ENCODE measurements at regions not wholly inside any gene's neighbourhood (a gene's known extent, or its start where the extent isn't known, plus 50 kb on each side); places are given as distances from the start of the nearest gene placed in this dataset.

GRCh38 chr3:59254433-59254832 is 204.6 kb upstream of the CFAP20DC start:
- H3K9me3 ChIP-seq (ENCODE audit: control insufficient read depth, low read length, poor library complexity, severe bottlenecking), result no peaks in the 10 kb centered on the region
- DNase-seq (no peak), ATAC-seq (no peak)
- Mint-ChIP-seq H3K36me3 (ENCODE audit: low read depth) (no peaks in the 10 kb centered on the region), H3K27ac (no peak overlapping the region), H3K4me1 (no peaks in the 10 kb centered on the region), H3K27me3 (no peaks in the 10 kb centered on the region), H3K4me3 (no peak overlapping the region)

DNA sequence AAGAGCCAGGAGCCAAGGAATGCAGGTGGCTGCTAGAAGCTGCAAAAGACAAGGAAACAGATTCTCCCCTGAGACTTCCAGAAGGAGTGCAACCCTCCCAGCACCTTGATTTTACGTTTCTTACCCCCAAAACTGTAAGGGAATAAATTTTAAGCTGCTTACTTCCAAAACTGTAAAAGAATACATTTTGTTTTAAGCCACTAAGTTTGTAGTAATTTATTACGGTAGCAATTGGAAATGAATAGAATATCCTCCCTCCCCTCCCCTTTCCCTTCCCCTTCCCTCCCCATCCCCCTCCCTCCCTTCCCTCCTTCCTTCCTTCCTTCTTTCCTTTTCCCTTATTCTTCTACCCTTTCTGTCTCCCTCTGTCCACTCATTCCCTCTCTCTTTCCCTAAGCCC is 203.7 kb upstream of the CFAP20DC start:
- no peaks in the 10 kb centered on the region for H3K36me3 Mint-ChIP-seq (ENCODE audit: low read depth)
- no peak overlapping the region for H3K4me3 Mint-ChIP-seq
- H3K4me1 Mint-ChIP-seq, result no peaks in the 10 kb centered on the region
- H3K27ac Mint-ChIP-seq, result no peak overlapping the region
- H3K9me3 ChIP-seq (ENCODE audit: control insufficient read depth, low read length, poor library complexity, severe bottlenecking), result no peaks in the 10 kb centered on the region
- H3K27me3 Mint-ChIP-seq, result no peaks in the 10 kb centered on the region
- no peak for DNase-seq
- ATAC-seq, result no peak

- H3K9me3 ChIP-seq (ENCODE audit: control insufficient read depth, low read length, poor library complexity, severe bottlenecking), result no peaks in the 10 kb centered on the region
- ATAC-seq (no peak), DNase-seq (no peak)
- Mint-ChIP-seq H3K27ac (no peak overlapping the region), H3K4me1 (no peaks in the 10 kb centered on the region), H3K36me3 (ENCODE audit: low read depth) (no peaks in the 10 kb centered on the region), H3K4me3 (no peak overlapping the region), H3K27me3 (no peaks in the 10 kb centered on the region)
Measured at GRCh38 chr3:59251869-59252268, 202.0 kb upstream of the CFAP20DC start.

DNA sequence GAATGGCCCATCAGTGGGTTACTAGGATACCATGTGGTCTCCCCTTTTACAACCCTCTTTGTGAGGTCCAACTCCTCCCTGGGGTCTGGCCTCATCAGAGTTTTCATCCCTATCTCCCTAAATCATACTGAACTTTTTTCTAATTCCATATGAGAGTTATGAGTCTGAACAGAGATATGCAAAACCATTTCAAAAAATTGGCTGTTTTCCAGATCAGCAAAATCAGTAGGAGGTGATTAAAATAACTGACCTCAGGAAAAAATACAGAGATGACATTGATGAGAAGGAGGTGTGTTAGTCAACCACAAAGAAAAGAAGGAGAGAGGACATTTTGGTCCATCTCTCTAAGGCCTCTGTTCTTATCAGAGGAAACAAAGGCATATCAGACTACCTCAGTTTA is 200.8 kb upstream of the CFAP20DC start:
- no peaks in the 10 kb centered on the region for H3K27me3 Mint-ChIP-seq
- no peaks in the 10 kb centered on the region for H3K9me3 ChIP-seq (ENCODE audit: control insufficient read depth, low read length, poor library complexity, severe bottlenecking)
- no peak overlapping the region for H3K27ac Mint-ChIP-seq
- no peak overlapping the region for H3K4me3 Mint-ChIP-seq
- no peaks in the 10 kb centered on the region for H3K36me3 Mint-ChIP-seq (ENCODE audit: low read depth)
- ATAC-seq (no peak), DNase-seq (no peak)
- no peaks in the 10 kb centered on the region for H3K4me1 Mint-ChIP-seq

- no peaks in the 10 kb centered on the region for H3K36me3 Mint-ChIP-seq (ENCODE audit: low read depth)
- no peaks in the 10 kb centered on the region for H3K9me3 ChIP-seq (ENCODE audit: control insufficient read depth, low read length, poor library complexity, severe bottlenecking)
- H3K27me3 Mint-ChIP-seq, result no peaks in the 10 kb centered on the region
- H3K4me3 Mint-ChIP-seq, result no peak overlapping the region
- H3K4me1 Mint-ChIP-seq, result no peaks in the 10 kb centered on the region
- ATAC-seq (no peak), DNase-seq (no peak)
- no peak overlapping the region for H3K27ac Mint-ChIP-seq
Measured at GRCh38 chr3:59249698-59250361, 200.0 kb upstream of the CFAP20DC start.

DNA sequence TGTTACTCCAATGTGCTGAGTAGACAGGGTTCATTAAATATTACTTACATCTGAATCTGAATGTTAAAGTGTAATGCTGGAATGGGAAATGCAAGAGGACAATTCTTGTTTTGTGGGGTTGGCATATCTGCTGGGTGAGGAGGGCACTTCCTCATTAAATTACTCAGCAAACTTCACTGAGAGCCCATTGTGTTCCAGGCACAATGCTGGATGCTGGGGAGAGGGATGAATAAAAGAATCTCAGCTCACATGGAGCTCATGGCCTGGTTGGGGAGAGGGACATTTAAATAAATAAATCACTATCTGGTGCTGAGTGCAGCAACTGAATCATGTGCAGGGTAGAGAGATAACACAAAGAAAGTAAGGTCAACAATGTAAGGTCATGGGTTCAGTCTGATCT is 199.2 kb upstream of the CFAP20DC start:
- Mint-ChIP-seq H3K27ac (no peak overlapping the region), H3K27me3 (no peaks in the 10 kb centered on the region), H3K4me3 (no peak overlapping the region), H3K36me3 (ENCODE audit: low read depth) (no peaks in the 10 kb centered on the region), H3K4me1 (no peaks in the 10 kb centered on the region)
- DNase-seq, result no peak
- ATAC-seq, result no peak
- H3K9me3 ChIP-seq (ENCODE audit: control insufficient read depth, low read length, poor library complexity, severe bottlenecking), result no peaks in the 10 kb centered on the region

GRCh38 chr3:59247402-59247841 is 197.6 kb upstream of the CFAP20DC start:
- Mint-ChIP-seq H3K36me3 (ENCODE audit: low read depth) (no peaks in the 10 kb centered on the region), H3K4me3 (no peak overlapping the region), H3K4me1 (no peaks in the 10 kb centered on the region), H3K27ac (no peak overlapping the region), H3K27me3 (no peaks in the 10 kb centered on the region)
- H3K9me3 ChIP-seq (ENCODE audit: control insufficient read depth, low read length, poor library complexity, severe bottlenecking), result no peaks in the 10 kb centered on the region
- ATAC-seq (no peak), DNase-seq (no peak)

DNA sequence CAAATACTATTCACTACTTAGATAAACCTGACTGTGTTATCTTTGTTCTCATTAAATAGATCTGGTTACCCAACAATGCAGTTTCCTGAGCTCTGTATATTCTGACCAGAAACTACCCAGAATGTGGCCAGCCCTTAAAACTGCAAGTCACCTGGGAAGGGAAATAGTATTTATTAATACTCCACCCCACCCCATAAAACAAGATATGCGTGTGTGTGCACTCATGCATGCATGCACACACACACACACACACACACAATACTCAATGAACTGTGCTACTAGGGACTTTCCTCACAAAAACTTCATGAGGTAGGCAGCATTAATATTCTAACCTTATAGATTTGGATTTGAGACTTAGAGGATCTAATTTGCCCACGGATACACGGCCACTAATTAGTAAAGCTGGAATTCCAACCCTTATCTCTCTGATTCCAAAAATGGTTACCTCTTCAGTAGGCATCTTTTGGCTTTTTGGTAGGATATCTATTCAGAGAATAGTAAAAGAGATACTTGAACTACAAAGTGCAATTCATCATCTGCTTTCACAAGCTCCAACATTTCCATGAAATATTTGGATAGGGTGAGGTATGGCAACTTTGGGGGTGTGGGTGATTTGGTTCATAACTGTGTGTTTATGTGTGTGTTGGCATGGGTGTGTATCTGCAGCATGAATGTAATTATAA is 197.0 kb upstream of the CFAP20DC start:
- DNase-seq (no peak), ATAC-seq (no peak)
- Mint-ChIP-seq H3K27me3 (no peaks in the 10 kb centered on the region), H3K36me3 (ENCODE audit: low read depth) (no peaks in the 10 kb centered on the region), H3K27ac (no peak overlapping the region), H3K4me3 (no peak overlapping the region), H3K4me1 (no peaks in the 10 kb centered on the region)
- no peaks in the 10 kb centered on the region for H3K9me3 ChIP-seq (ENCODE audit: control insufficient read depth, low read length, poor library complexity, severe bottlenecking)

DNA sequence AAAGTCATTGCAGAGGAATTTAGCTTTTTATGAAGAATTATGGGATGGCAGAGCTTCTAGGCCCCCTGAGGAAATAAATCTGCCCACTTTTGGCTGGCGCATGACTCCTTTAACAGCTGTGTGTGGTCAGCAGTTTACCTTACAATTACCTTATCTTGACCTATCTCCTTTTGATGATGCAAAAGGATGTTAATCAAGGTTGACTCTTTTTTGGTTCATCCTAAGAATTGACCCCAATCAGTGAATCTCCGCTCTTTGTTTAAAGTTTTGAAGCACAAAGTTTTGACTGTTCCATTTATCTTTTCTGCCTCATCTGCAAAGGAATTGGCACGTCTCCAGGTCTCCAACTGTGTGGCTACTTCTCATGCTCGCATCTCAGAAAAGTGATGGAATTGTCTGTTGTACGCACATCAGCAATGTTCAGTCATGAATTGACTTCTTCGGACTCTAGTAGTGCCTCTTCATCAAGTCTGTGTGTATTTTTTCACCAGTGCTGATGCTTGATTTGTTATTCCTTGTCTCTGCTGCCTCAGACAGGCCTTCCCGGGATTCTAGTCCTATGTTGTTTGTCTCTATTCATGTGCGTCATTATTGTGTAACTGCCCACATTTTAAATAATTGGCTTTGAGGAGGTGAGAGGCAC is 196.2 kb upstream of the CFAP20DC start:
- Mint-ChIP-seq H3K4me3 (no peak overlapping the region), H3K4me1 (no peaks in the 10 kb centered on the region), H3K27ac (no peak overlapping the region), H3K36me3 (ENCODE audit: low read depth) (no peaks in the 10 kb centered on the region), H3K27me3 (no peaks in the 10 kb centered on the region)
- H3K9me3 ChIP-seq (ENCODE audit: control insufficient read depth, low read length, poor library complexity, severe bottlenecking), result no peaks in the 10 kb centered on the region
- DNase-seq (no peak), ATAC-seq (no peak)

- no peaks in the 10 kb centered on the region for H3K27me3 Mint-ChIP-seq
- DNase-seq, result no peak
- H3K9me3 ChIP-seq (ENCODE audit: control insufficient read depth, low read length, poor library complexity, severe bottlenecking), result no peaks in the 10 kb centered on the region
- H3K4me1 Mint-ChIP-seq, result no peaks in the 10 kb centered on the region
- H3K36me3 Mint-ChIP-seq (ENCODE audit: low read depth), result no peaks in the 10 kb centered on the region
- H3K4me3 Mint-ChIP-seq, result no peak overlapping the region
- no peak for ATAC-seq
- no peak overlapping the region for H3K27ac Mint-ChIP-seq
Measured at GRCh38 chr3:59245300-59245858, 195.6 kb upstream of the CFAP20DC start.

- no peaks in the 10 kb centered on the region for H3K9me3 ChIP-seq (ENCODE audit: control insufficient read depth, low read length, poor library complexity, severe bottlenecking)
- Mint-ChIP-seq H3K27ac (no peak overlapping the region), H3K4me1 (no peaks in the 10 kb centered on the region), H3K36me3 (ENCODE audit: low read depth) (no peaks in the 10 kb centered on the region), H3K27me3 (peaks cover 2% of the 10 kb centered on the region), H3K4me3 (no peak overlapping the region)
- ATAC-seq (no peak), DNase-seq (no peak)
Measured at GRCh38 chr3:59244343-59244742, 194.5 kb upstream of the CFAP20DC start.

GRCh38 chr3:59243476-59243875 is 193.7 kb upstream of the CFAP20DC start:
- ATAC-seq (no peak), DNase-seq (no peak)
- Mint-ChIP-seq H3K36me3 (ENCODE audit: low read depth) (no peaks in the 10 kb centered on the region), H3K4me1 (no peaks in the 10 kb centered on the region), H3K27me3 (peaks cover 10% of the 10 kb centered on the region), H3K4me3 (no peak overlapping the region), H3K27ac (no peak overlapping the region)
- H3K9me3 ChIP-seq (ENCODE audit: control insufficient read depth, low read length, poor library complexity, severe bottlenecking), result no peaks in the 10 kb centered on the region

- H3K4me3 Mint-ChIP-seq, result no peak overlapping the region
Measured at GRCh38 chr3:59240666-59241255, 190.9 kb upstream of the CFAP20DC start.

More at GRCh38 chr3:59240666-59241255, 190.9 kb upstream of the CFAP20DC start:
- Mint-ChIP-seq H3K27ac (no peak overlapping the region), H3K36me3 (ENCODE audit: low read depth) (no peaks in the 10 kb centered on the region), H3K4me1 (no peaks in the 10 kb centered on the region), H3K27me3 (peaks cover 15% of the 10 kb centered on the region)
- DNase-seq (no peak), ATAC-seq (no peak)
- no peaks in the 10 kb centered on the region for H3K9me3 ChIP-seq (ENCODE audit: control insufficient read depth, low read length, poor library complexity, severe bottlenecking)

Measured in T-helper 17 cell (primary cell).